RPMI7951 (cell line): ENCODE measurements at regions not wholly inside any gene's neighbourhood (a gene's known extent, or its start where the extent isn't known, plus 50 kb on each side); places are given as distances from the start of the nearest gene placed in this dataset.
"Not testable (repeated sequence)": the region's sequence is repeated elsewhere in the genome, so short reads cannot be mapped to it uniquely, and the experiment has no call there.

Source experiments
- DNase-seq: peaks from one replicate; pipeline ENCODE4 v3.0.0-alpha.2; 2012; ENCODE audit warnings: low read depth

- DNase-seq: no peak
These were observed 50.2 kb upstream of the SLC35C1 start for GRCh38 chr11:45754741-45755140.

GRCh38 chr11:45754261-45754709 is 50.7 kb upstream of the SLC35C1 start:
- DNase-seq: no peak

- DNase-seq: no peak
These were observed 52.8 kb upstream of the SLC35C1 start for GRCh38 chr11:45752106-45752505.

- no peak for DNase-seq
These were observed 53.5 kb upstream of the SLC35C1 start for GRCh38 chr11:45751430-45751829.

- DNase-seq: no peak
These were observed 54.5 kb upstream of the SLC35C1 start for GRCh38 chr11:45750439-45750838.

- DNase-seq: no peak
These were observed 56.1 kb upstream of the SLC35C1 start for GRCh38 chr11:45748801-45749200.

GRCh38 chr11:45745065-45745811 is 59.7 kb upstream of the SLC35C1 start:
- DNase-seq: no peak

GRCh38 chr11:45743556-45744468 is 61.1 kb upstream of the SLC35C1 start:
- no peak for DNase-seq

- DNase-seq: no peak
These were observed 63.4 kb upstream of the SLC35C1 start for GRCh38 chr11:45741582-45741981.

- no peak for DNase-seq
These were observed 63.9 kb upstream of the SLC35C1 start for GRCh38 chr11:45741032-45741431.

- no peak for DNase-seq
These were observed 65.1 kb upstream of the SLC35C1 start for GRCh38 chr11:45739866-45740265.

- DNase-seq: not testable (repeated sequence)
These were observed 65.9 kb upstream of the SLC35C1 start for GRCh38 chr11:45739071-45739470.

GRCh38 chr11:45738194-45738593 is 66.8 kb upstream of the SLC35C1 start:
- not testable (repeated sequence) for DNase-seq

GRCh38 chr11:45737056-45737455 is 67.9 kb upstream of the SLC35C1 start:
- DNase-seq: no peak

GRCh38 chr11:45736424-45736823 is 68.5 kb upstream of the SLC35C1 start:
- DNase-seq: no peak

- no peak for DNase-seq
These were observed 67.8 kb upstream of the CHST1 start for GRCh38 chr11:45733176-45733575.

GRCh38 chr11:45732343-45732742 is 66.9 kb upstream of the CHST1 start:
- DNase-seq: no peak

GRCh38 chr11:45731171-45731570 is 65.7 kb upstream of the CHST1 start:
- DNase-seq: not testable (repeated sequence)

GRCh38 chr11:45730014-45730413 is 64.6 kb upstream of the CHST1 start:
- DNase-seq: no peak

GRCh38 chr11:45726493-45727054 is 61.2 kb upstream of the CHST1 start:
- DNase-seq: no peak

- no peak for DNase-seq
These were observed 60.5 kb upstream of the CHST1 start for GRCh38 chr11:45725776-45726492.

- no peak for DNase-seq
These were observed 59.7 kb upstream of the CHST1 start for GRCh38 chr11:45725121-45725520.
